Central memory CD8-positive, alpha-beta T cell (primary cell): ENCODE measurements at regions not wholly inside any gene's neighbourhood (a gene's known extent, or its start where the extent isn't known, plus 50 kb on each side); places are given as distances from the start of the nearest gene placed in this dataset.

Experiments
- ATAC-seq: fragments of 150-1000 bp; cut with Tn5 transposase; replicated peaks from 2 replicates; pipeline ENCODE4 v1.10.0; 2022; ENCODE audit warnings: mild to moderate bottlenecking, moderate FRiP score, moderate number of reproducible peaks; ENCODE audit not compliant: poor library complexity, severe bottlenecking; ENCODE audit errors: extremely low read depth
- DNase-seq, 2 donors: peaks; one replicate each; pipeline ENCODE4 v3.0.0; 2021; ENCODE audit warnings: low spot score in 2 of 2
- H3K27ac Mint-ChIP-seq: one replicate; pipeline ENCODE4 v1.8.0; 2022; ENCODE audit warnings: low read depth, mild to moderate bottlenecking, moderate library complexity, mixed read lengths
- H3K27me3 Mint-ChIP-seq: one replicate; pipeline ENCODE4 v1.8.0; 2022; ENCODE audit warnings: mixed read lengths
- H3K36me3 Mint-ChIP-seq: one replicate; pipeline ENCODE4 v1.8.0; 2022; ENCODE audit warnings: mild to moderate bottlenecking, moderate library complexity, mixed read lengths; ENCODE audit not compliant: insufficient read depth
- H3K4me1 Mint-ChIP-seq: one replicate; pipeline ENCODE4 v1.8.0; 2022; ENCODE audit warnings: mixed read lengths
- H3K4me3 Mint-ChIP-seq: one replicate; pipeline ENCODE4 v1.8.0; 2022; ENCODE audit warnings: mild to moderate bottlenecking, moderate library complexity, mixed read lengths
- H3K9me3 Mint-ChIP-seq: one replicate; pipeline ENCODE4 v1.8.0; 2022; ENCODE audit warnings: mixed read lengths

- Mint-ChIP-seq H3K4me3 (no peak overlapping the region), H3K9me3 (no peaks in the 10 kb centered on the region), H3K27me3 (no peaks in the 10 kb centered on the region), H3K36me3 (no peaks in the 10 kb centered on the region), H3K4me1 (peaks cover 31% of the 10 kb centered on the region), H3K27ac (no peak overlapping the region)
- ATAC-seq: no peak
- DNase-seq: no peak
These were observed 65.2 kb upstream of the ZNF599 start for GRCh38 chr19:34838248-34838647.

DNA sequence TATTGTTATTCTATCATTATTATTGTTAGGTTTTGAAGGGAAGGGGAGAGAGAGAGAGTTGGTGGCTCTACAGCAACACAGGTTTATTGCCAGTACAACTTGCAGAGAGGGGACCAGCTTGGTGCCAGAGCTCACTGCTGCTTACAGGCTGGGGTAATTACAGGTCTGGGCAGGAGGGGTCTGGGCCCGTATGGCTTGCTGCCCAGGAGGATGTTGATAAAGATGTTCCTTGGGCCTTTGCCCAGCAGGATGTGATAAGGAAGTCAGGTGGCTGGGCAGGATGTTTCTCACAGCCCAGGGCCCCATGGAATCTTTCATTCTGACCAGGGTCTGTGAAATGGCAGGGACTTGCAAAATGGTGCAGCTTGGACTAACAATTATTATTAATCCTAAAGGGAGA lies 64.2 kb upstream of the ZNF599 start:
- no peak overlapping the region for H3K27ac Mint-ChIP-seq

GRCh38 chr19:34835631-34836351 lies 62.8 kb upstream of the ZNF599 start:
- H3K36me3 Mint-ChIP-seq: no peaks in the 10 kb centered on the region
- H3K27me3 Mint-ChIP-seq: no peaks in the 10 kb centered on the region
- no peak for ATAC-seq
- H3K4me3 Mint-ChIP-seq: no peak overlapping the region
- no peak for DNase-seq
- peaks cover 24% of the 10 kb centered on the region for H3K4me1 Mint-ChIP-seq
- no peak overlapping the region for H3K27ac Mint-ChIP-seq
- H3K9me3 Mint-ChIP-seq: no peaks in the 10 kb centered on the region

More for the DNA sequence above, 64.2 kb upstream of the ZNF599 start:
- Mint-ChIP-seq H3K4me3 (no peak overlapping the region), H3K36me3 (no peaks in the 10 kb centered on the region), H3K9me3 (no peaks in the 10 kb centered on the region), H3K27me3 (no peaks in the 10 kb centered on the region), H3K4me1 (peaks cover 24% of the 10 kb centered on the region)
- ATAC-seq: no peak
- DNase-seq: no peak

GRCh38 chr19:34834472-34835061 lies 61.6 kb upstream of the ZNF599 start:
- DNase-seq (no peak), ATAC-seq (no peak)
- H3K4me1 Mint-ChIP-seq: peaks cover 24% of the 10 kb centered on the region
- H3K27ac Mint-ChIP-seq: no peak overlapping the region
- H3K36me3 Mint-ChIP-seq: no peaks in the 10 kb centered on the region
- no peak overlapping the region for H3K4me3 Mint-ChIP-seq
- no peaks in the 10 kb centered on the region for H3K27me3 Mint-ChIP-seq
- no peaks in the 10 kb centered on the region for H3K9me3 Mint-ChIP-seq

- Mint-ChIP-seq H3K36me3 (no peaks in the 10 kb centered on the region), H3K9me3 (no peaks in the 10 kb centered on the region), H3K4me1 (peaks cover 9% of the 10 kb centered on the region), H3K27ac (no peak overlapping the region), H3K27me3 (no peaks in the 10 kb centered on the region), H3K4me3 (no peak overlapping the region)
- ATAC-seq: no peak
- DNase-seq: no peak
These were observed 59.6 kb upstream of the ZNF599 start for GRCh38 chr19:34832581-34833112.

DNA sequence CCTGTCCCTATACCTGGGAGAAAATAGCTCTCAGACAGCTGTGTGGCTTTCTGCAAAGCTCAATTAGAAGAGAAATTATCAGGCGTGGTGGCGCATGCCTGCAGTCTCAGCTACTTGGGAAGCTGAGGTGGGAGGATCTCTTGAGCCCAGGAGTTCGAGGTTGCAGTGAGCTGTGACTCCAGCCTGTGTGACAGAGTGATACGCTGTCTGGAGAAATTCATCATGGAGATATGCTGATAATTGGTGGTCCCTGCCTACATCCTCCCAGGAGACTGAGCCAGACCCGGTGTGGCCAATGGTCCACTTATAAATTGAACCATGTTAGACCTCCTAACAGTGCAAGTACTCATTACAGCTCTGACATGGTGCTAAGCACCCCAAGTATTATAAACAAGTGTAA lies 58.7 kb upstream of the ZNF599 start:
- H3K4me1 Mint-ChIP-seq: no peaks in the 10 kb centered on the region
- no peak for DNase-seq
- ATAC-seq: no peak
- H3K4me3 Mint-ChIP-seq: no peak overlapping the region
- H3K27me3 Mint-ChIP-seq: no peaks in the 10 kb centered on the region
- H3K9me3 Mint-ChIP-seq: no peaks in the 10 kb centered on the region
- H3K27ac Mint-ChIP-seq: peak overlapping the region; percentile 25
- H3K36me3 Mint-ChIP-seq: no peaks in the 10 kb centered on the region

DNA sequence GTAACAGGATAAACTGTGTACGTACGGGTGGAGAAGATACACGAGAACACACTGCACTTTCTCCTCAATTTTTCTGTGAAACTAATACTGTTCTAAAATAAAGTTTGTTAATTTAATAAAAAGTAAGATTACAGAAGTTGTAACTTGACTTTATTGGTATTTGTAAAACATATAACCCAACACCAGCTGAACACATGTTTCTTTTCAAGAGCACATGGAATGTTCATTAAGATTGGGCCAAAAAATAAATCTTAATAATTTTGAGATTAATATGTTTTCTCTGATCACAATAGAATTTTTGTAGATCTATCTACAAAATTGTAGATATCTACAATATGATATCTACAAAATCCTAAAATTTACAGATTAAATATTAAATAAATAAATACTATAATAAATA lies 55.1 kb upstream of the ZNF599 start:
- no peaks in the 10 kb centered on the region for H3K27me3 Mint-ChIP-seq
- no peak overlapping the region for H3K4me3 Mint-ChIP-seq
- no peaks in the 10 kb centered on the region for H3K9me3 Mint-ChIP-seq
- no peaks in the 10 kb centered on the region for H3K4me1 Mint-ChIP-seq
- H3K36me3 Mint-ChIP-seq: no peaks in the 10 kb centered on the region
- H3K27ac Mint-ChIP-seq: no peak overlapping the region
- DNase-seq: no peak
- ATAC-seq: no peak

DNA sequence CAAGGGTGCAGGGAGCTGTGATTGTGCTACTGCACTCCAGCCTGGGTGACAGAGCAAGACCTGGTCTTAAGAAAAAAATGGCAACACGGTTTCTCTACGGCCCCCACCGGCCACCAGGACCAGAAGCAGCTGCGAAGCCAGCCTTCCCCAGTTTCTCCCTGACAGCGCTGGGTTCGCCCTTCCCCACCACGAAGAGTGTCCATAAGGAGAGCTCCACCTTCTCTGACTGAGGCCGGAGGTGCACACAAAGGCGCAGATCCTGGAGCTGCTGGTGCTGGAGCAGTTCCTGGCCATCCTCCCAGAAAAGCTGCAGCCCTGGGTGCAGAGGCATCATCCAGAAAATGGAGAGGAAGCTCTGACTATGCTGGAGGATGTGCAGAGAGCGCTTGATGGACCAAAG lies 52.2 kb upstream of the ZNF599 start:
- H3K9me3 Mint-ChIP-seq: no peaks in the 10 kb centered on the region
- DNase-seq: no peak
- no peak for ATAC-seq

DNA sequence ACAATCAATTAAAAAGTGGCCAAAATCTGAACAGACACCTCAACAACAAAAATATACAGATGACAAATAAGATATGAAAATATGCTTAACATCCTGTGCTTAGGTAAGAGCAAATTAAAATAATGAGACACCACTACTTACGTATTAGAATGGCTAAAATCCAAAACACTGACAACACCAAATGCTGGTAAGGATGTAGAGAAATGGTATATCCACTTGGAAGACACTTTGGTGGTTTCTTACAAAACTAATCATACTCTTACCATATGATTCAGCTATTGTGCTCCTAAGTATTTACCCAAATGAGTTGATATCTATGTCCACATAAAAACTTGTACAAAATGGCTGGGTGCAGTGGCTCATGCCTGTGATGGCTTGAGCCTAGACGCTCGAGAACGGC lies 51.7 kb upstream of the ZNF599 start:
- ATAC-seq: no peak
- DNase-seq: no peak
- Mint-ChIP-seq H3K4me1 (no peaks in the 10 kb centered on the region), H3K27ac (no peak overlapping the region), H3K27me3 (no peaks in the 10 kb centered on the region), H3K9me3 (no peaks in the 10 kb centered on the region), H3K4me3 (no peak overlapping the region), H3K36me3 (no peaks in the 10 kb centered on the region)

More for the DNA sequence above, 52.2 kb upstream of the ZNF599 start:
- Mint-ChIP-seq H3K4me3 (no peak overlapping the region), H3K4me1 (no peaks in the 10 kb centered on the region), H3K36me3 (no peaks in the 10 kb centered on the region), H3K27ac (no peak overlapping the region), H3K27me3 (no peaks in the 10 kb centered on the region)
